Hematopoietic multipotent progenitor cell treated with erythropoietin and hydrocortisone succinate and interleukin-3 and kit ligand, for 15 days (in vitro differentiated cells): ENCODE measurements at regions not wholly inside any gene's neighbourhood (a gene's known extent, or its start where the extent isn't known, plus 50 kb on each side); places are given as distances from the start of the nearest gene placed in this dataset.
"Not testable (repeated sequence)": the region's sequence is repeated elsewhere in the genome, so short reads cannot be mapped to it uniquely, and the experiment has no call there.

Experiments
- DNase-seq: peaks from one replicate; pipeline ENCODE4 v3.0.0-alpha.2; 2015; ENCODE audit warnings: low spot score

- no peak for DNase-seq
Observed at GRCh38 chr14:55767286-55767685, 187.3 kb downstream of the KTN1 start.

DNA sequence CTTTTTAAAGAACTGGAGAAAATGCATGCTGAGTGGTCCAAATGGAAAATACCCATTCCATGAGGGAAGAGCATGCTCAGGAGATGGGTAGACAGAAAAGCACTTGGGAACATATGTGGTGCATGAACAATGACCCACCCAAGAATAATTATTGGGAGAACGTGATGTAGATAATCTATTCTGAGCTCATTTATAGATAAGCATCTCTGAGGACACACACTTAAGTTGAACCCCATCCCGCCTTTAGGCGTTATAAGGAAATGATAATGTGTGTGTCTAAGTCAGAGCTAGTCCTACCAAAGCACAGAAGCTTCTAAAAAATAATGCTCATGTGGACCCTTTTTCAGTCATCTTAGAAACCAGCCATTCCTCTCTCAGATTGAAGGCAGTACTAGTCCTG lies 189.9 kb downstream of the KTN1 start:
- no peak for DNase-seq

DNA sequence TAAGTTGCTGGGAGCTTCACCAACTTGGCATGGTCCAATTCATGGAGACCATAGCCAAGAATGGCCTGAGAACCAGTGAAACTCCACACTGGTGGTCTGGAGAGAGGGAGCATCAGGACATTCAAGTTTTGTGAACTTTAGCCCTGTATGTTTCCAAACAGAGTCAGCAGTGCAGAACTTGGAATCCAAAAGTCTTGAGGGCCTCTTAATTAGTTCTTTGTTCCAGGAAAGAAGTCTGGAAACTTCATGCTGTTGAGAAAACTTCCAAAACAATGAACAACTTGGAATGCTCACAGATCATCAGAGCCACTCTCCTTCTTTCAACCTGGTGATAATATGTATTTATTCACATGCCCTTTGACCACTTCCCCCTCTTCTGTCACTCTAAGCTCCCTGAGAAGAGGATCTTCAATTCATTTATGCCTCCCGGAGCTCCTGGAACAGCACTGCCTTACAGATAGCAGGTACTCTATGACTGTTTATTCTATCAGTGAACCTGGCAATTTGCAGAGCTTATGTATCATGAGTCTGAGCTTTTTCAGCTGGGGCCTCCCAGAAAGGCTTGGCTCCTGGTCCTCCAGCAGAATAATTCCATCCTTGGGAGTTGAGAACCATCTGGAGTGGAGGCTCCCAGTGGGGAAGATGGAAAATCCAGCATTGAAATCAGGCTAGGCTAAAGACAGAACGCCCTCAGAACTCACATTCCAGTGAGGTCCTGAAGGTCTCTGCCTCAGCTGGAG lies 191.4 kb downstream of the KTN1 start:
- no peak for DNase-seq

- DNase-seq, result no peak
Observed at GRCh38 chr14:55772486-55772885, 192.5 kb downstream of the KTN1 start.

GRCh38 chr14:55773312-55773711 lies 193.3 kb downstream of the KTN1 start:
- DNase-seq, result no peak

DNA sequence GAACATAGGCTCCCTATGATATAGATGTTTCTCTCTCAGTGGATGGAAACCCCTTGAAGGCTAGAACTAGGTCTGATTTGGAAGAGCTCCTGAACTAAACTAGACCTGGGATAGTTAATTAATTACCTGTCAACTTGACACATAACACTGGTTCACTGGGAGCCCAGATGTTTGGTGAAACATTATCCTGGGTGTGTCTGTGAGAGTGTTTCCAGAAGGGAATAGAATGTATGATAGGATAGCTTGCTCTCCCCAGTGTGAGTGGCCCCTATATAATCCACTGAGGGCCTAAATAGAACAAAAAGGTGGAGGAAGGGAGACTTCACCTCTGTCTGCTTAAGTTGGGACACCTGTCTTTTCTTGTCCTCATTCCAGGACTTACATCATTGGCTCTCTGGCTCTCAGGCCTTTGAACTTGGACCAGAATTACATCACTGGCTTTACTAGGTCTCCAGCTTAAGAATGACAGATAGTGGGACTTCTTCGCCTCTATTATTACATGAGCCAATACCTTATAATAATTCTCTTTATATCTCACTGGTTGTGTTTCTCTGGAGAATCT lies 194.1 kb downstream of the KTN1 start:
- no peak for DNase-seq

- DNase-seq, result no peak
Observed at GRCh38 chr14:55777877-55778276, 197.9 kb downstream of the KTN1 start.

GRCh38 chr14:55780156-55780946 lies 200.3 kb downstream of the KTN1 start:
- no peak for DNase-seq

DNA sequence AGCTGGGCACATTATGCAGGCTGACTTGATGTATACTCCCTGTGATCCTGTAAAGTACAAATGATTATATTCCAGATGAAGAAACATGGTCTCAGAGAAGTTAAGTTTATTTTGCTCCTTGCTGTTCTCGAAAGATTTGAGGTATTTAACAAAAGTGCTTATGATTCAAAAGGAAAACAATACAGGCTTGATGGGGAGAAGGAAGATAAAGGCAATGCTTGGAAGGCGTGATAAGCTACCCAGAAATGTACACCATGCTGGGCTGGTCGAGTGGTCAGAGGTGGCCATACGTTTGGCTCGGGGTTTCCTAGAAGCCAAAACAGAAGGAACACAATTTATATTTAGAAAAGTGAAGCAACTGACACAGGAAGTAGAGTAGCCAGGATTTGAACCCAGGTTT lies 201.0 kb downstream of the KTN1 start:
- DNase-seq, result no peak

GRCh38 chr14:55782166-55782565 lies 202.2 kb downstream of the KTN1 start:
- no peak for DNase-seq

DNA sequence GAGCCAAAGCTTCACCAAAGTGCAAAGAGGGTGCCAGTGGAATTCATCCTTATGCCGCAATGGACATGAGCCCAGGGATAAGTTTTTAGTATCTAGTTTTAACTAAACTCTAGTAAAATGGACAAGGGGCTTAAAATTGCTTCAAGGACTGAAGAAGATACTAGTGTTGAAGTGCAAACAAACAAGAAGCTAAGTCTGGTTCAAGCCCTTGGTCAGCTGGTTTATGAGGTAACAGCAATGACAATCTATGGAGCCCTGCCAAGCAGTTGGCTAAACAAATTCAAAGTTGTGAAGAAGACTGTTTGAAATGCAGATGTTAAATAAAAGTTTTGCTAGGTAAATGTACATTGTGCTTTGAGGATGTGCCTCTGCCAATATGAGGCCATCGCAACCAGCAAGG lies 209.4 kb downstream of the KTN1 start:
- no peak for DNase-seq

- DNase-seq, result no peak
Observed at GRCh38 chr14:55794655-55795595, 214.9 kb downstream of the KTN1 start.

- not testable (repeated sequence) for DNase-seq
Observed at GRCh38 chr14:55796513-55796912, 216.5 kb downstream of the KTN1 start.

GRCh38 chr14:55798406-55798805 lies 218.4 kb downstream of the KTN1 start:
- no peak for DNase-seq

DNA sequence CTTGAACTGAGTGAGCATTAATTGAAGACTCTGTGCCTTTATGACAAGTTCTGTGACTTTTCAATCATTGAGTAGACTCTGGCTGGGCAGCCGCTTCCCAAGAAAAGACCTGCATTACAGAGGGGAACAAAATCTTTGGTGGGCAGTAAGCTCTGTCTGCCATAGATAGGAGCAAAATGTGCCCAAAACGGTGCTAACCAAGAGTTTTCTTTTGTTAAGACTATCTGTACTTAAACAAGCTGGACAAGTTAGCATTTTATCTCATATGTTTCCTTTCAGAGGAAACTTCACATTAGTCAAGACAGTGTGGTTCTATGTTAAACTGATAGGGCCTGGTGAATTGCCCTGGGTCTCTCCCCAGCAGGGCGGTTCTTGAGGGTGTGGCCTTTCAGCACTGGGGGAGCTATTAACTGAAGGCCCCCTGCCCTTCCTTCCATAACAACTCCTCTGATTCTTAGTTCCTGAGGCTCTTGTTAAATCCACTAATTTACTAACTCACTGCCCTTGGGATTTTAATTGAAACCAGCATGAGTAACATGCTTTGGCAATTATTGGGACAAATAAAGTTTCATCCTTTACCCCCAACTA lies 219.6 kb downstream of the KTN1 start:
- no peak for DNase-seq

DNA sequence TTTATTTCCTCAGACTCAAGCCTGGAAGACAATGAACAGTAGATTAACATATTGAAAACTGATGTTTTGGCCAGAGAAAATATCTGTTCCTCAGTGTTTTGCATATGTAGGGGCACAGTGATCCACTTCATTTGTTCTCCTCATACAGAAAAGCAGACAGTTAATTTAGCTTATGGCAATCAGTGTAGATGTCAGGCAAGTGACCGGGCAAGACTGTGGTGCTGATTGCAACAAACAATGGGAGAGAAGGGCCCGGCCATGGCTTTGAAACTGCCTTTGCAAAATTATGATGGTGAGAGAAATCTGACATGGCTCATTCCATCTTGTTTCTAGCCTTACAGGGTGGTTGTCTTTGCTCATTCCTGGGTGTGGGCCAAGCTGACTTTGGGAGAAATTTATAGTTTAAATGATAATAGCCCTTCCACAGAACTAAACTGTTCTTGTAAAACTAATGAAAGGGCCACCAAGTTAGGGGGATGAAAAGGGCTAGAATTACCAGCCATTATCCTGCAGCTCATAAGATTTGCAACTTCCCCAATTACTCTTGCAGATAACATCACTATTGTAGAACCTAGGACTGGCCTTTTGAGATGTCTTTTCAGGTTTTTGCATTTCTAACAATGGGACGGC lies 220.3 kb downstream of the KTN1 start:
- DNase-seq, result no peak

- DNase-seq, result no peak
Observed at GRCh38 chr14:55801121-55801520, 221.1 kb downstream of the KTN1 start.

DNA sequence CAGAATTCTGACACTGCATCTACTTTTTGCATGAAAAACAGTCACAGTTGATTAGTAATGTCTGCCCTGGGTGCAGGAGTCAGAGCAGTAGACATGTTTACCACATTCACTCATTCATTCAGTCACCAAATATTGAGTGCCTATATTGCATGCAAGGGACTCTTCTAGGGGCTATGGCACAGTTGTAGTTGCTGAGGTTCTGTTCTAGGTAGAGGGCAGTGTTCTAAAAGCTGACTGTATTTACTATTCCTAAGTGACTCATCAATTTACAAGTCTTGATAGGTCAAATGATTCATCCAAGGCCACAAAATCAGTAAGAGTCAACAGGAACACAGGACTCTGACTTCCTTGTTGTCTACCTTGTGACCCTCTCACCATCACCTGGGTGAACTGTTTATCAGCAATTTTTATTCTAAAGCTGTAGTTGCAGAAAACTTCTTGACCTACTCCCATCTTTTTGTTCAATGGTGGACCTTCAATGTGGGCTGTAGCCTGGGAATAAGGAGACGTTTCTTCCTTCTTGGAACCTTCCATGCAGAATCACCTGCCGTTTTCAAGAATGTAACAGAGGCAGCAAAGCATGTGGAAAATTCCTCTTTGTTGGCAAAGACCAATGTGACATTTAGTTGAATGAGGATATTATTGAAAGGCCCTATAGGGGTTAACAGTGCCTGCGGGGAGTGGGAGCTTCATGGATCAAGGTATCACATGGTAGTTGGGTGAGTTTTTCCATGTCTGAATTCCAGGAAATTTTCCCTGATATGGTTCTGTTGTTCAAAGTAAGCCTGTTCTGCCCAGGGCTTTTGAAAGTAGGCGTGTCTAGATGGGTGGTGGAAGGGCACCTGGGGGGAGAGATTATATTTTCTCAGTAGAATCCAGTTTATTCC lies 223.2 kb downstream of the KTN1 start:
- DNase-seq, result no peak

- DNase-seq, result no peak
Observed at GRCh38 chr14:55803873-55804553, 224.0 kb downstream of the KTN1 start.

- no peak for DNase-seq
Observed at GRCh38 chr14:55805250-55805649, 225.2 kb downstream of the KTN1 start.
